IMR-90 (cell line): ENCODE measurements at regions not wholly inside any gene's neighbourhood (a gene's known extent, or its start where the extent isn't known, plus 50 kb on each side); places are given as distances from the start of the nearest gene placed in this dataset.

ENCODE experiments used
- ATAC-seq: fragments of 200-7000 bp; cut with Tn5 transposase; 2 replicates; pipeline ENCODE4 v1.9.1; 2020; ENCODE audit warnings: low read depth, mild to moderate bottlenecking, moderate library complexity
- BruUV-seq: library from RNA; stranded (reverse); fragments of 400-500 nt; replicated peaks from 2 replicates; lab custom pipeline; 2021; lab: Mats Ljungman, UMichigan
- CTCF ChIA-PET: fragments of 300-600 bp; formaldehyde crosslinking; extraction: SDS; loops from one replicate; lab custom pipeline; 2021; ENCODE audit warnings: antibody characterized with exemption; lab: Yijun Ruan, JAX
- POLR2A ChIA-PET: fragments of 300-600 bp; sonication (Branson Sonifier 250); formaldehyde crosslinking; loops from one replicate; lab custom pipeline; 2022; ENCODE audit warnings: antibody characterized with exemption; ENCODE audit not compliant: unreplicated experiment; lab: Charles Lee
- DNase-seq: peaks from one replicate; pipeline ENCODE4 v3.0.0; 2013
- H2AFZ ChIP-seq: replicated peaks from 2 replicates; pipeline ENCODE3; 2013; ENCODE audit warnings: low read length, mild to moderate bottlenecking; ENCODE audit not compliant: poor library complexity
- H2AK5ac ChIP-seq: 2 replicates; pipeline ENCODE4 v1.6.1; 2013; ENCODE audit warnings: low read depth, low read length, inconsistent platforms
- H2AK9ac ChIP-seq: replicated peaks from 2 replicates; pipeline ENCODE3; 2013; ENCODE audit warnings: mild to moderate bottlenecking, low read depth, low read length, moderate library complexity; ENCODE audit not compliant: poor library complexity
- H2BK120ac ChIP-seq: 2 replicates; pipeline ENCODE4 v1.6.1; 2013; ENCODE audit warnings: low read depth, low read length, inconsistent platforms
- H2BK15ac ChIP-seq: 3 replicates; pipeline ENCODE4 v1.6.1; 2013; ENCODE audit warnings: low read depth, low read length, inconsistent platforms
- H2BK20ac ChIP-seq: 2 replicates; pipeline ENCODE4 v1.6.1; 2013; ENCODE audit warnings: low read depth, mild to moderate bottlenecking, inconsistent platforms, low read length, moderate library complexity
- H2BK5ac ChIP-seq: 2 replicates; pipeline ENCODE4 v1.6.1; 2013; ENCODE audit warnings: mild to moderate bottlenecking, low read depth, low read length, inconsistent platforms; ENCODE audit not compliant: poor library complexity, severe bottlenecking
- H3K14ac ChIP-seq: replicated peaks from 2 replicates; pipeline ENCODE4 v1.6.1; 2013; ENCODE audit warnings: low read depth, low read length, inconsistent platforms
- H3K18ac ChIP-seq: 2 replicates; pipeline ENCODE4 v1.6.1; 2013; ENCODE audit warnings: low read depth, low read length, control low read depth
- H3K23ac ChIP-seq: 2 replicates; pipeline ENCODE4 v1.6.1; 2013; ENCODE audit warnings: low read depth, low read length, inconsistent platforms
- H3K27ac ChIP-seq: 2 replicates; pipeline ENCODE4 v1.5.1; 2013; ENCODE audit warnings: mild to moderate bottlenecking, control low read depth, low read length; ENCODE audit not compliant: insufficient read depth
- H3K27me3 ChIP-seq: 2 replicates; pipeline ENCODE4 v1.6.1; 2013; ENCODE audit warnings: low read length; ENCODE audit not compliant: control insufficient read depth, insufficient read depth
- H3K36me3 ChIP-seq: 2 replicates; pipeline ENCODE4 v1.6.1; 2013; ENCODE audit warnings: low read length, mixed read lengths; ENCODE audit not compliant: control insufficient read depth, insufficient read depth
- H3K4ac ChIP-seq: 2 replicates; pipeline ENCODE4 v1.6.1; 2013; ENCODE audit warnings: low read depth, low read length, inconsistent platforms
- H3K4me1 ChIP-seq: 2 replicates; pipeline ENCODE4 v1.6.1; 2013; ENCODE audit warnings: low read length, mixed read lengths; ENCODE audit not compliant: control insufficient read depth, insufficient read depth
- H3K4me2 ChIP-seq: 2 replicates; pipeline ENCODE4 v1.6.1; 2013; ENCODE audit warnings: low read depth, mild to moderate bottlenecking, control low read depth, low read length, moderate library complexity
- H3K4me3 ChIP-seq: 2 replicates; pipeline ENCODE4 v1.5.1; 2013; ENCODE audit warnings: low read depth, mild to moderate bottlenecking, control low read depth, low read length, moderate library complexity; ENCODE audit not compliant: insufficient read depth
- H3K56ac ChIP-seq: 2 replicates; pipeline ENCODE4 v1.6.1; 2013; ENCODE audit warnings: low read length, inconsistent platforms; ENCODE audit not compliant: insufficient read depth; ENCODE audit errors: extremely low read depth
- H3K79me1 ChIP-seq, 2 experiments: 2 replicates each; pipeline ENCODE4 v1.6.1; 2013; ENCODE audit warnings: low read length in 2 of 2, inconsistent platforms in 1 of 2, low read depth in 1 of 2
- H3K9ac ChIP-seq: 2 replicates; pipeline ENCODE4 v1.6.1; 2013; ENCODE audit warnings: low read depth, low read length, control low read depth
- H3K9me1 ChIP-seq: 2 replicates; pipeline ENCODE4 v1.6.1; 2013; ENCODE audit warnings: low read length, inconsistent platforms; ENCODE audit not compliant: insufficient read depth
- H3K9me3 ChIP-seq: 2 replicates; pipeline ENCODE4 v1.6.1; 2013; ENCODE audit warnings: low read length; ENCODE audit not compliant: control insufficient read depth, insufficient read depth
- H4K20me1 ChIP-seq: 2 replicates; pipeline ENCODE4 v1.6.1; 2013; ENCODE audit warnings: low read length, inconsistent platforms; ENCODE audit not compliant: insufficient read depth
- H4K5ac ChIP-seq: 2 replicates; pipeline ENCODE4 v1.6.1; 2013; ENCODE audit warnings: mild to moderate bottlenecking, low read depth, low read length, control low read depth
- H4K8ac ChIP-seq, 2 experiments: 2 replicates each; pipeline ENCODE4 v1.6.1; 2013; ENCODE audit warnings: low read depth in 2 of 2, low read length in 2 of 2, control low read depth in 1 of 2, inconsistent platforms in 1 of 2
- H4K91ac ChIP-seq: 2 replicates; pipeline ENCODE4 v1.6.1; 2013; ENCODE audit warnings: low read depth, low read length, inconsistent platforms; ENCODE audit not compliant: insufficient read depth
- BHLHE40 ChIP-seq: fragments of 150-350 bp; IDR thresholded peaks from 2 replicates; pipeline ENCODE4 v1.6.1; 2016; ENCODE audit warnings: mild to moderate bottlenecking, low read depth, low read length
- CEBPB ChIP-seq: IDR thresholded peaks from 2 replicates; pipeline ENCODE4 v1.6.1; 2012; ENCODE audit warnings: low read depth, low read length, improper control_type of control experiment
- CHD1 ChIP-seq: IDR thresholded peaks from 2 replicates; pipeline ENCODE4 v1.6.1; 2012; ENCODE audit warnings: low read depth, low read length, improper control_type of control experiment
- FOS ChIP-seq: fragments of 150-350 bp; IDR thresholded peaks from 2 replicates; pipeline ENCODE4 v1.6.1; 2016; ENCODE audit warnings: low read depth, low read length
- MXI1 ChIP-seq: IDR thresholded peaks from 2 replicates; pipeline ENCODE4 v1.6.1; 2012; ENCODE audit warnings: low read depth, mild to moderate bottlenecking, low read length, moderate library complexity, borderline replicate concordance
- SMC3 ChIP-seq: fragments of 150-350 bp; IDR thresholded peaks from 2 replicates; pipeline ENCODE4 v1.6.1; 2016; ENCODE audit warnings: low read depth, mild to moderate bottlenecking, antibody characterized with exemption, low read length, moderate library complexity
- USF2 ChIP-seq: fragments of 150-350 bp; IDR thresholded peaks from 2 replicates; pipeline ENCODE4 v1.6.1; 2017; ENCODE audit warnings: mild to moderate bottlenecking, antibody characterized with exemption, low read length, low read depth
- WGBS, 2 experiments: methylation state at CpG; one replicate each; pipeline versions ENCODE4 v1.1.5 to v1.1.7; 2013; ENCODE audit warnings: missing lambda C conversion rate in 2 of 2; ENCODE audit not compliant: insufficient read length in 1 of 2; ENCODE audit errors: extremely low coverage in 2 of 2; 5-methylcytosine and 5-hydroxymethylcytosine counted together
- dilution Hi-C: fragments of 300-500 bp; cut with HindIII; formaldehyde crosslinking; loops from one replicate; pipeline ENCODE4 v1.14.3; 2018; ENCODE audit warnings: low sequenced_read_pairs; ENCODE audit not compliant: unreplicated experiment
- in situ Hi-C: fragments of 300-500 bp; cut with MboI; formaldehyde crosslinking; loops from 3 replicates; pipeline ENCODE4 v1.14.3; 2019; ENCODE audit warnings: low sequenced_read_pairs, inconsistent platforms, mixed read lengths
- intact Hi-C: fragments of 100-400 bp; cut with micrococcal nuclease; formaldehyde crosslinking; loops from 2 replicates; pipeline ENCODE4 v1.10.0; 2022
- TF ChIP-seq, protein P1 (sequence below): fragments of 150-350 bp; IDR thresholded peaks from 2 replicates; pipeline ENCODE4 v1.6.1; 2016; ENCODE audit warnings: low read depth, mild to moderate bottlenecking, low read length, moderate library complexity, borderline replicate concordance
- TF ChIP-seq, protein P2 (sequence below): conservative IDR thresholded peaks from 2 replicates; pipeline ENCODE4 v1.5.1; 2012; ENCODE audit warnings: mild to moderate bottlenecking, low read depth, low read length, improper control_type of control experiment

DNA sequence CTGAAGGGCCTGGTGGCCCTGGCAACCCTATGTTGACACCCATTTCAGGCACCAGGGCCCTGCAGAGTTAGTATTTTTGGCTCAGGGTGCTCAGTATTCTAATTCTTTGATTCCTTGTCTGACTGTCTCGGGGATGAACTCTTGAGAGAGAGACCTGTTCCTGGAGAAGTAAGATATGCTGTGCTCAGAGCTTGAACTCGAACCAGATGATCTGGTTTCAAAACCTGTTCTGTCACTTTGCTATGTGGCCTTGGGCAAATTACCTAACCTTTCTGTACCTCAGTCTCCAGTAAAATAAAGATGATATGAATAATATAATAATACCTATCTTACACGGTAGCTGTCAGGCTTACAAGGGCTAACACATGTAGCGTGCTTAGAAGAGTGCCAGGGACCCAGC is 294.2 kb downstream of the DYSF start:
- H3K9ac ChIP-seq = no peak overlapping the region

More for the DNA sequence above, 294.2 kb downstream of the DYSF start:
- Histone ChIP-seq H2BK15ac (no peak overlapping the region), H3K36me3 (no peaks in the 10 kb centered on the region), H2BK5ac (no peak overlapping the region), H2BK120ac (no peak overlapping the region), H4K5ac (no peak overlapping the region; the same call in 1 of the 2 replicates), H3K4me1 (peaks cover 11% of the 10 kb centered on the region), H2AFZ (no peak overlapping the region), H4K20me1 (no peaks in the 10 kb centered on the region), H3K27ac (no peak overlapping the region), H3K4me3 (no peak overlapping the region), H3K14ac (no peak overlapping the region), H3K18ac (no peak overlapping the region), H3K9me3 (peaks cover 3% of the 10 kb centered on the region), H3K79me1 (no peaks in the 10 kb centered on the region), H2AK9ac (no peak overlapping the region), H2AK5ac (peak overlapping the region; percentile 37; the same call in 1 of the 2 replicates), H4K8ac (no peak overlapping the region; a peak in 1 of 4 replicates), H3K4me2 (no peak overlapping the region), H3K4ac (peak overlapping the region; percentile 36), H2BK20ac (no peak overlapping the region), H3K9me1 (peaks cover 14% of the 10 kb centered on the region; the same call in 1 of the 2 replicates), H3K23ac (no peak overlapping the region), H3K56ac (no peak overlapping the region), H3K27me3 (peaks cover 2% of the 10 kb centered on the region), H4K91ac (no peak overlapping the region)
- no TSS peak for BruUV-seq
- DNase-seq (no peak), ATAC-seq (no peak)
- in situ Hi-C loops = no loop called here
- intact Hi-C loops = no loop called here
- no peak for TF ChIP-seq CEBPB
- TF ChIP-seq FOS = no peak
- no peak for TF ChIP-seq MXI1
- no peak for TF ChIP-seq BHLHE40
- TF ChIP-seq, protein P1, sequence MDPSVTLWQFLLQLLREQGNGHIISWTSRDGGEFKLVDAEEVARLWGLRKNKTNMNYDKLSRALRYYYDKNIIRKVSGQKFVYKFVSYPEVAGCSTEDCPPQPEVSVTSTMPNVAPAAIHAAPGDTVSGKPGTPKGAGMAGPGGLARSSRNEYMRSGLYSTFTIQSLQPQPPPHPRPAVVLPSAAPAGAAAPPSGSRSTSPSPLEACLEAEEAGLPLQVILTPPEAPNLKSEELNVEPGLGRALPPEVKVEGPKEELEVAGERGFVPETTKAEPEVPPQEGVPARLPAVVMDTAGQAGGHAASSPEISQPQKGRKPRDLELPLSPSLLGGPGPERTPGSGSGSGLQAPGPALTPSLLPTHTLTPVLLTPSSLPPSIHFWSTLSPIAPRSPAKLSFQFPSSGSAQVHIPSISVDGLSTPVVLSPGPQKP = no peak
- TF ChIP-seq, protein P2, sequence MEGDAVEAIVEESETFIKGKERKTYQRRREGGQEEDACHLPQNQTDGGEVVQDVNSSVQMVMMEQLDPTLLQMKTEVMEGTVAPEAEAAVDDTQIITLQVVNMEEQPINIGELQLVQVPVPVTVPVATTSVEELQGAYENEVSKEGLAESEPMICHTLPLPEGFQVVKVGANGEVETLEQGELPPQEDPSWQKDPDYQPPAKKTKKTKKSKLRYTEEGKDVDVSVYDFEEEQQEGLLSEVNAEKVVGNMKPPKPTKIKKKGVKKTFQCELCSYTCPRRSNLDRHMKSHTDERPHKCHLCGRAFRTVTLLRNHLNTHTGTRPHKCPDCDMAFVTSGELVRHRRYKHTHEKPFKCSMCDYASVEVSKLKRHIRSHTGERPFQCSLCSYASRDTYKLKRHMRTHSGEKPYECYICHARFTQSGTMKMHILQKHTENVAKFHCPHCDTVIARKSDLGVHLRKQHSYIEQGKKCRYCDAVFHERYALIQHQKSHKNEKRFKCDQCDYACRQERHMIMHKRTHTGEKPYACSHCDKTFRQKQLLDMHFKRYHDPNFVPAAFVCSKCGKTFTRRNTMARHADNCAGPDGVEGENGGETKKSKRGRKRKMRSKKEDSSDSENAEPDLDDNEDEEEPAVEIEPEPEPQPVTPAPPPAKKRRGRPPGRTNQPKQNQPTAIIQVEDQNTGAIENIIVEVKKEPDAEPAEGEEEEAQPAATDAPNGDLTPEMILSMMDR = no peak
- TF ChIP-seq SMC3 = no peak
- no peak for TF ChIP-seq USF2
- TF ChIP-seq CHD1 = no peak
- 100% methylated on average over 2 of the region's 4 CpGs; no CpG with 5 or more reads in 1 of the 2 experiments for WGBS, 2 experiments
- ChIA-PET CTCF (interaction anchor here (0.6 to 1.4 kb wide), 2 partner anchors 14 to 32 kb away, joined by 3 read pairs; no protein-coding TSS in a partner anchor), POLR2A (no interaction called here)
- dilution Hi-C loops = no loop called here
